ENCODE measurements at regions not wholly inside any gene's neighbourhood (a gene's known extent, or its start where the extent isn't known, plus 50 kb on each side); places are given as distances from the start of the nearest gene placed in this dataset.

- Mint-ChIP-seq H3K27me3 (peaks cover 9% of the 10 kb centered on the region), H3K9me3 (no peaks in the 10 kb centered on the region), H3K36me3 (ENCODE audit: low read depth) (no peaks in the 10 kb centered on the region), H3K4me1 (peaks cover 7% of the 10 kb centered on the region), H3K4me3 (no peak overlapping the region), H3K27ac (no peak overlapping the region)
- intact Hi-C loops (cut with micrococcal nuclease) = no loop called here
- no peak for DNase-seq
These were observed 205.2 kb downstream of the KLF6 start for GRCh38 chr10:3579845-3580244.

DNA sequence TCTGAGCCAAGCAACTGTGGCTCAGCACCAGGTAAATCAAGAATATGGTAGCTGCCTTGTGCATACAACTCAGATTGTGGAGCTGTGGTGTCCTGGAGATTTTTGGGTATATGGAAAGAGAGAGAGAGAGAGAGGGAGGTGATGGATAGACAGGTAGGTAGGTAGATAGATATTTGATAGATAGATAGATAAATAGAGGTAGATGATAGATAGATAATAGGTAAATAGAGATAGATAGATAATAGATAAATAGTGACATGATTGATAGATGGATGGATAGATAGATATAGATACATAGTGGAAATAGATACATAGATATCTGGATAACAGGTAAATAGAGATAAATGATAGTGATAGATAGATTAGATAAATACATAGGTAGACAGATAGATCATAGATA is 206.3 kb downstream of the KLF6 start:
- Mint-ChIP-seq H3K4me3 (no peak overlapping the region), H3K27me3 (peaks cover 9% of the 10 kb centered on the region), H3K9me3 (no peaks in the 10 kb centered on the region), H3K36me3 (ENCODE audit: low read depth) (no peaks in the 10 kb centered on the region), H3K27ac (no peak overlapping the region), H3K4me1 (peaks cover 7% of the 10 kb centered on the region)
- DNase-seq = no peak
- intact Hi-C loops (cut with micrococcal nuclease) = no loop called here

DNA sequence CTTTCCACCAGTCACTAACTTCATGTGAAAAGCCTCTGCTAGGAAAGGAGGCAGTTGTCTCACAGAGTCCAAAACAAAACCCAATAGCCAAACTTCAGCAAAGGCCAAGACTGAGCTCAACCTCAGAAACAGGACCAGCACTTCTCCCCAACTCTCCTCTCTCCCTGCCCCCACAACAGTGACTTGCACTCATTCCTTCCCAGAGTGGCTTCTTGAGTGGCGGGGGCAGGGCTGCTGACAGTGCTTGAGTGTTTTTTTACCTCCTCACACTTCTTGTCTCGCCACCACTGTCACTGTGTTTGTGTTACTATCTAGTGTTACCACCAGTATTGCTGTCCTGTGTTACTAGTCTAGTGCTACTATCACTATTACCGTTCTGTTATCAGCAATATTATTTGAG is 206.8 kb downstream of the KLF6 start:
- intact Hi-C loops (cut with micrococcal nuclease) = no loop called here
- H3K36me3 Mint-ChIP-seq (ENCODE audit: low read depth) = no peaks in the 10 kb centered on the region
- H3K27me3 Mint-ChIP-seq = peaks cover 12% of the 10 kb centered on the region
- H3K4me1 Mint-ChIP-seq = peaks cover 7% of the 10 kb centered on the region
- DNase-seq = no peak
- H3K9me3 Mint-ChIP-seq = no peaks in the 10 kb centered on the region
- H3K4me3 Mint-ChIP-seq = no peak overlapping the region
- H3K27ac Mint-ChIP-seq = no peak overlapping the region

DNA sequence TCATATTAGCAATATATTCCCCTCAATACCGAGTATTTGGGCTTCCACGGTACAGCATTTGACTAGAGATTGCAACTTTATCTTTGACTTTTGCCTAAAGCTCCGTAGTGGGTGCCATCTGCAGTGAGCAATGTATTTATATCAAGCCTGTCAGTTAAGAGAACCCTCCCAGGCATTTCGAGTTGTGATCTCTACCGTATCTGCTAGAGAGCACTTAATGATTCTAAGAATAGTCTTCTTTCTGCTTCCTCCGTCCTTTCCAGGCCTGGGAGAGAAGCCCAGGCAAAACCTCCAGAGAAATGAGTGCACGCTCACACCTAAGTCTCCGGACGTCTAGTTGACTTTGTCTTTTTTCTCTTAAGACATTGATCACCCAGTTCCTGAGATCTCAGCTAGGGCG is 210.6 kb downstream of the KLF6 start:
- intact Hi-C loops (cut with micrococcal nuclease) = no loop called here
- peaks cover under 1% of the 10 kb centered on the region for H3K4me1 Mint-ChIP-seq
- H3K27ac Mint-ChIP-seq = no peak overlapping the region
- no peak overlapping the region for H3K4me3 Mint-ChIP-seq
- H3K9me3 Mint-ChIP-seq = no peaks in the 10 kb centered on the region
- peaks cover 18% of the 10 kb centered on the region for H3K27me3 Mint-ChIP-seq
- DNase-seq = no peak
- no peaks in the 10 kb centered on the region for H3K36me3 Mint-ChIP-seq (ENCODE audit: low read depth)

GRCh38 chr10:3573498-3573897 is 211.5 kb downstream of the KLF6 start:
- no peak overlapping the region for H3K27ac Mint-ChIP-seq
- H3K27me3 Mint-ChIP-seq = peaks cover 18% of the 10 kb centered on the region
- no peak overlapping the region for H3K4me3 Mint-ChIP-seq
- H3K9me3 Mint-ChIP-seq = no peaks in the 10 kb centered on the region
- H3K4me1 Mint-ChIP-seq = no peaks in the 10 kb centered on the region
- no peak for DNase-seq
- no peaks in the 10 kb centered on the region for H3K36me3 Mint-ChIP-seq (ENCODE audit: low read depth)
- intact Hi-C loops (cut with micrococcal nuclease) = no loop called here

DNA sequence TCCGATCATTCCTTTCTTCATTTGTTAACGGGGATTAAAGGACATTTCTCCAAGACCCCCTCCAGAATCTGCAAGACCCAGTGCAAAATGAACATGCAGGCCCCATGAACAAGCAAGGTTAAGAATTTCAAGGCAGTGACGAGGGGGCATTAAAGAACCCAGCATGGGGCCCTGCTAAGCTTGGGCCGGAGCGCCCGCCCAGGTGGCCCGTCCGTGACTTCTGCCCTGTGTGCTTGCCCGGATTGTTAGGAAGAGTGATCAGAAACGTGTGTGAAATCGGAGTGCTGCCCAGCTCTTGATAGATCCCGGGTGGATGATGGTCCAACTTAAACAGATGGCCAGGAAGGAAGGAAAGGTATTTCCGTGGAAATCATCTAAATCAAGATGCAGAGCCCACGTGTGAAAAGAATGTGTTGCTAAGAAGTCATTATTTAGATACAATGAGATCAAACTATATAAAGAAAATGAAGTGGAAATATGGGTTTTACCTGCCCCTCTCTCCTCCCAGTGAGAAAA is 213.6 kb downstream of the KLF6 start:
- no peak overlapping the region for H3K4me3 Mint-ChIP-seq
- H3K27me3 Mint-ChIP-seq = peaks cover 18% of the 10 kb centered on the region
- no peak for DNase-seq
- H3K9me3 Mint-ChIP-seq = no peaks in the 10 kb centered on the region
- intact Hi-C loops (cut with micrococcal nuclease) = no loop called here
- no peak overlapping the region for H3K27ac Mint-ChIP-seq
- H3K36me3 Mint-ChIP-seq (ENCODE audit: low read depth) = no peaks in the 10 kb centered on the region
- peaks cover 2% of the 10 kb centered on the region for H3K4me1 Mint-ChIP-seq

GRCh38 chr10:3570855-3571266 is 214.1 kb downstream of the KLF6 start:
- no peak for DNase-seq
- Mint-ChIP-seq H3K27ac (no peak overlapping the region), H3K27me3 (peaks cover 14% of the 10 kb centered on the region), H3K9me3 (no peaks in the 10 kb centered on the region), H3K4me1 (peaks cover 2% of the 10 kb centered on the region), H3K4me3 (no peak overlapping the region), H3K36me3 (ENCODE audit: low read depth) (no peaks in the 10 kb centered on the region)
- intact Hi-C loops (cut with micrococcal nuclease) = no loop called here

DNA sequence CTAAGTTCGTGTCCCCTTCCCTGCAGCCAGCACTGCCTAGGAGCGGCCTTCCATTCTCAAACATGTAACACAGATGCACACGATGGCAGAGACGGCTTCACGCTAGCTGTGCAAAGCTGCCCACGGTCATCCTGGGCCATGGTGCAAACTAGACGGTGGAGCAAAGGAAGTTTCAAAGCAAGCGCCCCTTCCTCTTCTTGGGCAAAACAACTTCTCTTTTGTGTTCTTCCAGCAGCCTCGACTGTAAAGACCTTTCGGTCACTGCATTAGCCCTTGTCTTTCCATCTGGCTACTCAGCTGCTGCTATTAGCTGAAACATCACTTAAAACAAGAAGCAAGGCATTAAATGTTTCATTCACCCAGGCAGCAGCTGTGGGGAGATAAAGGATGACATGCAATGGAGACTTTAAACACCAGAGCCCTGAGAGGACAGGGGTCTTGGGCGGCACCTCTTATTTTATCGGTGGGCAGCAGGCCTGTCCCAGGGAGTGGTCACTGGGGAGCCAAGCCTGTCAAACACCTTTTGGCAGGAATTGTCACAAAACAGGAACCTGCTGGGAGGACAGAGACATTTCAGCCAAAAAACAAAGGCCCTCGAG is 214.8 kb downstream of the KLF6 start:
- peaks cover 2% of the 10 kb centered on the region for H3K36me3 Mint-ChIP-seq (ENCODE audit: low read depth)
- no peaks in the 10 kb centered on the region for H3K9me3 Mint-ChIP-seq
- H3K27ac Mint-ChIP-seq = no peak overlapping the region
- H3K4me1 Mint-ChIP-seq = peaks cover 2% of the 10 kb centered on the region
- intact Hi-C loops (cut with micrococcal nuclease) = no loop called here
- no peak overlapping the region for H3K4me3 Mint-ChIP-seq
- peaks cover 12% of the 10 kb centered on the region for H3K27me3 Mint-ChIP-seq
- no peak for DNase-seq

- no peak for DNase-seq
- H3K36me3 Mint-ChIP-seq (ENCODE audit: low read depth) = peaks cover 2% of the 10 kb centered on the region
- H3K27ac Mint-ChIP-seq = no peak overlapping the region
- H3K27me3 Mint-ChIP-seq = peaks cover 10% of the 10 kb centered on the region
- H3K4me3 Mint-ChIP-seq = no peak overlapping the region
- H3K4me1 Mint-ChIP-seq = peaks cover 4% of the 10 kb centered on the region
- peaks cover 4% of the 10 kb centered on the region for H3K9me3 Mint-ChIP-seq
- intact Hi-C loops (cut with micrococcal nuclease) = no loop called here
These were observed 216.0 kb downstream of the KLF6 start for GRCh38 chr10:3568983-3569382.

GRCh38 chr10:3568392-3568791 is 216.6 kb downstream of the KLF6 start:
- Mint-ChIP-seq H3K4me3 (no peak overlapping the region), H3K27me3 (peaks cover 9% of the 10 kb centered on the region)
- intact Hi-C loops (cut with micrococcal nuclease) = no loop called here

GRCh38 chr10:3567291-3567963 is 217.6 kb downstream of the KLF6 start:
- no peak for DNase-seq
- H3K36me3 Mint-ChIP-seq (ENCODE audit: low read depth) = peaks cover 4% of the 10 kb centered on the region
- intact Hi-C loops (cut with micrococcal nuclease) = no loop called here
- H3K9me3 Mint-ChIP-seq = peaks cover 4% of the 10 kb centered on the region
- peaks cover 12% of the 10 kb centered on the region for H3K4me1 Mint-ChIP-seq
- no peak overlapping the region for H3K4me3 Mint-ChIP-seq
- no peak overlapping the region for H3K27ac Mint-ChIP-seq
- peaks cover 4% of the 10 kb centered on the region for H3K27me3 Mint-ChIP-seq

More at GRCh38 chr10:3568392-3568791, 216.6 kb downstream of the KLF6 start:
- peaks cover 8% of the 10 kb centered on the region for H3K4me1 Mint-ChIP-seq
- peaks cover 2% of the 10 kb centered on the region for H3K36me3 Mint-ChIP-seq (ENCODE audit: low read depth)
- H3K27ac Mint-ChIP-seq = no peak overlapping the region
- H3K9me3 Mint-ChIP-seq = peaks cover 4% of the 10 kb centered on the region
- DNase-seq = no peak

DNA sequence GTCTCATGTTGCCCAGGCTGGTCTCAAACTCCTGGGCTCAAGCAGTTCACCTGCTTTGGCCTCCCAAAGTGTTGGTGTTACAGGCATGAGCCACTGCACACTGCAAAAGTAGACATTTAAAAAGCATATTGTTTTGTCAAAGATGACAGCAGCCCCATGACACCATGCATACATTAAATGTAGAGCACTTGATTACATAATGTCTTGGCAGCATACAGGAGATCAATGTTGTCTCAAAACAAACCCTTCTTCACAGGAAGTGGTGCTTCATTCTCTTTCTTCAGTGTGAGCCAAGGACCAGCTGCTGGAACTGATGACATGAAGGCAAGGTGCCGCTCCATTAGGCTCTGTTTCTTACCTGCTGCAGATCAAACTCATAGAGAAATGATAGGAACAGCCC is 218.4 kb downstream of the KLF6 start:
- Mint-ChIP-seq H3K36me3 (ENCODE audit: low read depth) (peaks cover 4% of the 10 kb centered on the region), H3K4me3 (no peak overlapping the region), H3K4me1 (peaks cover 12% of the 10 kb centered on the region), H3K9me3 (peaks cover 4% of the 10 kb centered on the region), H3K27ac (no peak overlapping the region), H3K27me3 (no peaks in the 10 kb centered on the region)
- DNase-seq = no peak
- intact Hi-C loops (cut with micrococcal nuclease) = no loop called here

- Mint-ChIP-seq H3K27ac (peak overlapping the region; percentile 61), H3K36me3 (ENCODE audit: low read depth) (peaks cover 4% of the 10 kb centered on the region), H3K27me3 (no peaks in the 10 kb centered on the region), H3K4me1 (peaks cover 12% of the 10 kb centered on the region), H3K9me3 (peaks cover 4% of the 10 kb centered on the region), H3K4me3 (no peak overlapping the region)
- no peak for DNase-seq
- intact Hi-C loops (cut with micrococcal nuclease) = loop anchor here (5.0 kb wide), 1 partner anchor 193 kb away; no protein-coding TSS in a partner anchor
These were observed 220.5 kb downstream of the KLF6 start for GRCh38 chr10:3564346-3565002.

GRCh38 chr10:3563298-3563697 is 221.7 kb downstream of the KLF6 start:
- peaks cover 2% of the 10 kb centered on the region for H3K27me3 Mint-ChIP-seq
- intact Hi-C loops (cut with micrococcal nuclease) = loop anchor here (1.0 to 5.0 kb wide), 3 partner anchors 60 to 194 kb away; no protein-coding TSS in a partner anchor
- peaks cover 12% of the 10 kb centered on the region for H3K4me1 Mint-ChIP-seq
- peaks cover 4% of the 10 kb centered on the region for H3K9me3 Mint-ChIP-seq
- DNase-seq = peak; percentile 65
- peak overlapping the region; percentile 86 for H3K27ac Mint-ChIP-seq
- no peak overlapping the region for H3K4me3 Mint-ChIP-seq
- peaks cover 4% of the 10 kb centered on the region for H3K36me3 Mint-ChIP-seq (ENCODE audit: low read depth)

Data from activated CD4-positive, alpha-beta T cell treated with anti-CD3 and anti-CD28 coated beads, Interleukin-2, amount 10 ng/mL, durations not matched to agents 24 days and 14 days (primary cell).